Caco-2 (cell line): ENCODE measurements at regions not wholly inside any gene's neighbourhood (a gene's known extent, or its start where the extent isn't known, plus 50 kb on each side); places are given as distances from the start of the nearest gene placed in this dataset.

Experiments used
- BruUV-seq: library from RNA; stranded (reverse); fragments of 400-500 nt; replicated peaks from 2 replicates; lab custom pipeline; 2021; lab: Mats Ljungman, UMichigan
- CTCF ChIA-PET: fragments of 300-600 bp; sonication (Branson Sonifier 250); formaldehyde crosslinking; loops from one replicate; lab custom pipeline; 2022; ENCODE audit warnings: antibody characterized with exemption; lab: Charles Lee
- POLR2A ChIA-PET: fragments of 300-600 bp; sonication (Branson Sonifier 250); formaldehyde crosslinking; loops from one replicate; lab custom pipeline; 2022; ENCODE audit warnings: antibody characterized with exemption; lab: Charles Lee
- DNase-seq, 2 experiments: peaks; one replicate each; pipeline versions ENCODE4 v3.0.0 to v3.0.0-alpha.2; 2020 to 2022
- H3K27me3 ChIP-seq: replicated peaks from 2 replicates; pipeline ENCODE4 v1.6.0; 2011; ENCODE audit warnings: low read length; ENCODE audit not compliant: control insufficient read depth, insufficient read depth
- H3K36me3 ChIP-seq: 2 replicates; pipeline ENCODE4 v1.5.1; 2011; ENCODE audit warnings: low read length; ENCODE audit not compliant: control insufficient read depth, insufficient read depth
- H3K4me1 ChIP-seq: fragments of 250-450 bp; sonication (Bioruptor Pico); 2 replicates; pipeline ENCODE4 v1.5.1; 2020; ENCODE audit warnings: mild to moderate bottlenecking
- H3K4me3 ChIP-seq: 2 replicates; pipeline ENCODE4 v1.5.1; 2011; ENCODE audit warnings: low read depth, mild to moderate bottlenecking, control low read depth, low read length
- H3K9me3 ChIP-seq: fragments of 250-450 bp; sonication (Bioruptor Pico); 2 replicates; pipeline ENCODE4 v1.5.1; 2020; ENCODE audit warnings: mild to moderate bottlenecking, moderate library complexity
- H3K27ac Mint-ChIP-seq: one replicate; pipeline ENCODE4 v1.8.0; 2022; ENCODE audit warnings: mixed read lengths; ENCODE audit not compliant: unreplicated experiment
- H3K27me3 Mint-ChIP-seq: one replicate; pipeline ENCODE4 v1.8.0; 2022; ENCODE audit warnings: mixed read lengths; ENCODE audit not compliant: insufficient read depth, unreplicated experiment
- H3K36me3 Mint-ChIP-seq: one replicate; pipeline ENCODE4 v1.8.0; 2022; ENCODE audit warnings: mild to moderate bottlenecking, mixed read lengths; ENCODE audit not compliant: insufficient read depth, unreplicated experiment
- H3K4me1 Mint-ChIP-seq: one replicate; pipeline ENCODE4 v1.8.0; 2022; ENCODE audit warnings: low read depth, mixed read lengths; ENCODE audit not compliant: unreplicated experiment
- H3K4me3 Mint-ChIP-seq: one replicate; pipeline ENCODE4 v1.8.0; 2022; ENCODE audit warnings: mild to moderate bottlenecking, moderate library complexity, mixed read lengths; ENCODE audit not compliant: unreplicated experiment
- H3K9me3 Mint-ChIP-seq: one replicate; pipeline ENCODE4 v1.8.0; 2022; ENCODE audit warnings: mixed read lengths; ENCODE audit not compliant: unreplicated experiment
- CTCF ChIP-seq, 2 experiments: fragments of 200-600 bp in 1 of 2; IDR thresholded peaks; 1 replicate in 1 of 2; 2 replicates in 1 of 2; pipeline versions ENCODE4 v1.5.1 to v1.8.0; 2011 to 2022; ENCODE audit warnings: antibody characterized with exemption in 1 of 2, control low read depth in 1 of 2, inconsistent platforms in 1 of 2, low read depth in 1 of 2, low read length in 1 of 2, mild to moderate bottlenecking in 1 of 2, moderate library complexity in 1 of 2; ENCODE audit not compliant: insufficient read depth in 1 of 2, severe bottlenecking in 1 of 2, unreplicated experiment in 1 of 2
- intact Hi-C: fragments of 100-400 bp; cut with micrococcal nuclease; formaldehyde crosslinking; loops from one replicate; pipeline ENCODE4 v1.10.0; 2022; ENCODE audit not compliant: unreplicated experiment

GRCh38 chr9:80899208-80899607 is 790.1 kb downstream of the TLE1 start:
- H3K36me3 Mint-ChIP-seq: no peaks in the 10 kb centered on the region

GRCh38 chr9:80893190-80893589 is 796.2 kb downstream of the TLE1 start:
- no TSS peak for BruUV-seq
- Mint-ChIP-seq H3K9me3 (no peaks in the 10 kb centered on the region), H3K4me1 (no peaks in the 10 kb centered on the region), H3K27ac (no peak overlapping the region), H3K27me3 (no peaks in the 10 kb centered on the region), H3K4me3 (no peak overlapping the region), H3K36me3 (no peaks in the 10 kb centered on the region)
- DNase-seq: no peak
- POLR2A ChIA-PET: no interaction called here
- intact Hi-C loops: no loop called here
- no peak for TF ChIP-seq CTCF (IDR thresholded peaks at IDR 0.05; ENCODE audit: insufficient read depth in 1 of 2, low read depth in 1 of 2, low read length in 1 of 2, severe bottlenecking in 1 of 2, unreplicated experiment in 1 of 2)
- no peaks in the 10 kb centered on the region for H3K9me3 ChIP-seq
- CTCF ChIA-PET: no interaction called here
- no peaks in the 10 kb centered on the region for H3K4me1 ChIP-seq
- no peak overlapping the region for H3K4me3 ChIP-seq
- H3K27me3 ChIP-seq: no peaks in the 10 kb centered on the region
- H3K36me3 ChIP-seq: no peaks in the 10 kb centered on the region

More at GRCh38 chr9:80899208-80899607, 790.1 kb downstream of the TLE1 start:
- intact Hi-C loops: no loop called here
- H3K27me3 ChIP-seq: no peaks in the 10 kb centered on the region
- no TSS peak for BruUV-seq
- H3K27me3 Mint-ChIP-seq: no peaks in the 10 kb centered on the region
- no peaks in the 10 kb centered on the region for H3K4me1 Mint-ChIP-seq
- no peaks in the 10 kb centered on the region for H3K9me3 ChIP-seq
- POLR2A ChIA-PET: no interaction called here
- CTCF ChIA-PET: no interaction called here
- no peak for DNase-seq
- no peak overlapping the region for H3K4me3 ChIP-seq
- no peak overlapping the region for H3K4me3 Mint-ChIP-seq
- no peak overlapping the region for H3K27ac Mint-ChIP-seq
- no peaks in the 10 kb centered on the region for H3K4me1 ChIP-seq
- no peaks in the 10 kb centered on the region for H3K9me3 Mint-ChIP-seq
- no peaks in the 10 kb centered on the region for H3K36me3 ChIP-seq
- no peak for TF ChIP-seq CTCF (IDR thresholded peaks at IDR 0.05; ENCODE audit: insufficient read depth in 1 of 2, low read depth in 1 of 2, low read length in 1 of 2, severe bottlenecking in 1 of 2, unreplicated experiment in 1 of 2)

GRCh38 chr9:80892703-80893102 is 796.6 kb downstream of the TLE1 start:
- TF ChIP-seq CTCF (IDR thresholded peaks at IDR 0.05; ENCODE audit: insufficient read depth in 1 of 2, low read depth in 1 of 2, low read length in 1 of 2, severe bottlenecking in 1 of 2, unreplicated experiment in 1 of 2): no peak
- BruUV-seq: no TSS peak
- H3K4me1 ChIP-seq: no peaks in the 10 kb centered on the region
- Mint-ChIP-seq H3K27me3 (no peaks in the 10 kb centered on the region), H3K27ac (no peak overlapping the region), H3K4me3 (no peak overlapping the region), H3K4me1 (no peaks in the 10 kb centered on the region), H3K36me3 (no peaks in the 10 kb centered on the region), H3K9me3 (no peaks in the 10 kb centered on the region)
- POLR2A ChIA-PET: no interaction called here
- no peaks in the 10 kb centered on the region for H3K27me3 ChIP-seq
- intact Hi-C loops: no loop called here
- DNase-seq: no peak
- no peak overlapping the region for H3K4me3 ChIP-seq
- CTCF ChIA-PET: no interaction called here
- no peaks in the 10 kb centered on the region for H3K36me3 ChIP-seq
- no peaks in the 10 kb centered on the region for H3K9me3 ChIP-seq
